HG02981 (cell line): ENCODE measurements at regions not wholly inside any gene's neighbourhood (a gene's known extent, or its start where the extent isn't known, plus 50 kb on each side); places are given as distances from the start of the nearest gene placed in this dataset.

Experiments
- ATAC-seq: cut with Tn5 transposase; IDR thresholded peaks from one replicate; pipeline ENCODE4 v1.9.1; 2021; ENCODE audit warnings: mild to moderate bottlenecking, moderate library complexity; ENCODE audit not compliant: unreplicated experiment

GRCh38 chr2:18325118-18325517 is 235.3 kb downstream of the RDH14 start:
- ATAC-seq, result no peak

GRCh38 chr2:18319987-18320386 is 240.5 kb downstream of the RDH14 start:
- ATAC-seq, result no peak

- no peak for ATAC-seq
Measured at GRCh38 chr2:18317017-18317416, 243.4 kb downstream of the RDH14 start.

- ATAC-seq, result no peak
Measured at GRCh38 chr2:18312818-18313217, 247.6 kb downstream of the RDH14 start.

GRCh38 chr2:18311420-18312195 is 248.8 kb downstream of the RDH14 start:
- ATAC-seq, result no peak

- ATAC-seq, result no peak
Measured at GRCh38 chr2:18309627-18310026, 250.8 kb downstream of the RDH14 start.

GRCh38 chr2:18309188-18309587 is 251.3 kb downstream of the RDH14 start:
- ATAC-seq, result no peak

GRCh38 chr2:18304849-18305248 is 255.6 kb downstream of the RDH14 start:
- ATAC-seq, result no peak

- no peak for ATAC-seq
Measured at GRCh38 chr2:18301421-18302139, 258.9 kb downstream of the RDH14 start.

GRCh38 chr2:18299423-18300212 is 260.8 kb downstream of the RDH14 start:
- no peak for ATAC-seq

GRCh38 chr2:18297534-18298058 is 262.9 kb downstream of the RDH14 start:
- ATAC-seq, result no peak

GRCh38 chr2:18290386-18290785 is 270.1 kb downstream of the RDH14 start:
- no peak for ATAC-seq

- ATAC-seq, result no peak
Measured at GRCh38 chr2:18286897-18287296, 273.6 kb downstream of the RDH14 start.

- no peak for ATAC-seq
Measured at GRCh38 chr2:18284331-18284730, 276.1 kb downstream of the RDH14 start.

GRCh38 chr2:18282026-18282425 is 278.4 kb downstream of the RDH14 start:
- no peak for ATAC-seq

- no peak for ATAC-seq
Measured at GRCh38 chr2:18276583-18277075, 283.8 kb downstream of the RDH14 start.

GRCh38 chr2:18273205-18273604 is 287.2 kb downstream of the RDH14 start:
- ATAC-seq, result no peak

GRCh38 chr2:18272148-18272494 is 288.3 kb downstream of the RDH14 start:
- no peak for ATAC-seq

- no peak for ATAC-seq
Measured at GRCh38 chr2:18271370-18272147, 288.9 kb downstream of the RDH14 start.

- ATAC-seq, result no peak
Measured at GRCh38 chr2:18268400-18268799, 292.1 kb downstream of the RDH14 start.
